ENCODE measurements at regions not wholly inside any gene's neighbourhood (a gene's known extent, or its start where the extent isn't known, plus 50 kb on each side); places are given as distances from the start of the nearest gene placed in this dataset.

DNA sequence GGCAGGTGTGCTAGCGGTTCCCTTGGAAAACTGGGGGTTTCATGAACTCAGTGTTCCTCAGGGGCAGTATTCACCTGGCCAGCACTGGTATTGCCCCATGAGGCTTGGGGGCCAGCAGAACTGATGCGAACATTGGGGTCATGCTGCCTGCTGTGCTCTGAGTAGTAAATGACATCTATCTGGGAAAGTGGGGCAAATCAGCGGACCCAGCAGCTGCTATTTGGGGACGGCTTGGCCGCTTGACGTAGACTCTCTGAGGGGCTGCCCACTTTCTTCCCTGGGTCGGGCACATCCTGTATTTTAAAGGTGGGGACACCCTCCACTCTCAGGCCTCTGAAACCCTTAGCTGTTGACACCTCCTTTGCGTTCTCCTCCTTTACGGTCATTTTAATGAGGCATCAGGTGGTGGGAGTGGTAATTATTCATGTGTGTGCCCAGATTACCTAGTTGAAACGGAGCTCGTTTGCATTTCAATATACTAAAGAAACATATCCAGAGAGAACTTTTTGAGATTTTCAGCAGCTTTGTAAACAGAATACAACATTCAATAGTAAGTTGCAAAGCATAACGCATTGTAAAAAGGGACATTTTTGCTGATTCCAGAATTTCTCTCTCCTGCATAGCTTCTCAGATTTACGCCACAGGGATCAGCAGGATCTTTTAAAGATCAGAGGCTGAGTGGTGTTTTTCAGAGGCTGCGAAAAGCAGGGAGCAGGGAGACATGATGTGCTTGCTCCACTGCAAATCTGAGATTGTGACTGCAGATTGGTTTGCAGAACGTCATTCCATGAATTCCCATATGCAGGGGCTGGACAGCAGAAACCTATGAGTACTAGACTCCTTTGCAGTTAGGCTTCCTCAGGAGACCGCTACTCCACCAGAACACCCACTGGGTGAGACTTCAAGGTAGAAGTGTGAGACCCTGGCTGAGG lies 56.8 kb upstream of the ZFR start:
- TF ChIP-seq, protein P1, sequence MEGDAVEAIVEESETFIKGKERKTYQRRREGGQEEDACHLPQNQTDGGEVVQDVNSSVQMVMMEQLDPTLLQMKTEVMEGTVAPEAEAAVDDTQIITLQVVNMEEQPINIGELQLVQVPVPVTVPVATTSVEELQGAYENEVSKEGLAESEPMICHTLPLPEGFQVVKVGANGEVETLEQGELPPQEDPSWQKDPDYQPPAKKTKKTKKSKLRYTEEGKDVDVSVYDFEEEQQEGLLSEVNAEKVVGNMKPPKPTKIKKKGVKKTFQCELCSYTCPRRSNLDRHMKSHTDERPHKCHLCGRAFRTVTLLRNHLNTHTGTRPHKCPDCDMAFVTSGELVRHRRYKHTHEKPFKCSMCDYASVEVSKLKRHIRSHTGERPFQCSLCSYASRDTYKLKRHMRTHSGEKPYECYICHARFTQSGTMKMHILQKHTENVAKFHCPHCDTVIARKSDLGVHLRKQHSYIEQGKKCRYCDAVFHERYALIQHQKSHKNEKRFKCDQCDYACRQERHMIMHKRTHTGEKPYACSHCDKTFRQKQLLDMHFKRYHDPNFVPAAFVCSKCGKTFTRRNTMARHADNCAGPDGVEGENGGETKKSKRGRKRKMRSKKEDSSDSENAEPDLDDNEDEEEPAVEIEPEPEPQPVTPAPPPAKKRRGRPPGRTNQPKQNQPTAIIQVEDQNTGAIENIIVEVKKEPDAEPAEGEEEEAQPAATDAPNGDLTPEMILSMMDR (IDR thresholded peaks at IDR 0.05; ENCODE audit: low read length): no peak
- no peak for TF ChIP-seq EZH2 (IDR thresholded peaks at IDR 0.05; ENCODE audit: borderline replicate concordance, low read length)
- Histone ChIP-seq H3K4me1 (ENCODE audit: insufficient read depth, low read length, severe bottlenecking) (no peaks in the 10 kb centered on the region), H3K27ac (ENCODE audit: low read depth, low read length, poor library complexity, severe bottlenecking) (no peak overlapping the region)

DNA sequence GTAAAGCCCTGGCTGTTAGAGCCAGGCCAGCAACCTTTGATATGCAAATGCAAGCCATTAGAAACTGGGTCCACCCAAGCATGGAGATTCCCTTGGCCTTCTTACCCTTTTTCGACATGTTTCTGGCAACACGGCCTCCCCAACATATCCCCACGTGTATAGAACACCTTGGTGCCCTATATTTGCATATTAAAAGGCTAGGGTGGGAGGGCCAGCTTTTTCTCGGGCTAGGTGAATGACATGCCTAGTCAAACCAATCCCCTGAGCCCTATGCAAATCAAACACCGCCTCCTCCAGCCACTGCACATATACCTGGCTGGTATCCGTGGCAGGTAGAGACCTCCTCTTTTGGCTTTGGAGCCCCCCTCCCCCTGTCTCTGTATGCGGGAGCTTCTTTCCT lies 55.6 kb upstream of the ZFR start:
- Histone ChIP-seq H3K27ac (ENCODE audit: low read depth, low read length, poor library complexity, severe bottlenecking) (no peak overlapping the region), H2AFZ (ENCODE audit: low read length) (no peak overlapping the region), H3K9ac (ENCODE audit: low read length) (no peak overlapping the region), H3K9me3 (ENCODE audit: low read length) (no peaks in the 10 kb centered on the region), H4K20me1 (ENCODE audit: insufficient read depth, low read length) (no peaks in the 10 kb centered on the region), H3K4me2 (ENCODE audit: low read length) (no peak overlapping the region), H3K36me3 (ENCODE audit: insufficient read depth, low read length) (no peaks in the 10 kb centered on the region), H3K4me1 (ENCODE audit: insufficient read depth, low read length, severe bottlenecking) (no peaks in the 10 kb centered on the region), H3K27me3 (ENCODE audit: insufficient read depth, low read length) (0 out of 2 replicates have a peak, but pooled peaks cover under 1% of the 10 kb centered on the region), H3K9me2 (ENCODE audit: low read depth, low read length) (no peaks in the 10 kb centered on the region), H3K4me3 (ENCODE audit: low read depth, low read length, poor library complexity, severe bottlenecking) (no peak overlapping the region), H3F3A (ENCODE audit: insufficient read depth, low read length) (no peaks in the 10 kb centered on the region), H3K79me2 (ENCODE audit: insufficient read depth, low read length) (no peaks in the 10 kb centered on the region)
- TF ChIP-seq, protein P1 (IDR thresholded peaks at IDR 0.05; ENCODE audit: low read length): no peak
- TF ChIP-seq EZH2 (IDR thresholded peaks at IDR 0.05; ENCODE audit: borderline replicate concordance, low read length): no peak

More for the DNA sequence above, 56.8 kb upstream of the ZFR start:
- no peak overlapping the region for H3K9ac ChIP-seq (ENCODE audit: low read length)
- no peaks in the 10 kb centered on the region for H3K27me3 ChIP-seq (ENCODE audit: insufficient read depth, low read length)
- no peaks in the 10 kb centered on the region for H3K9me3 ChIP-seq (ENCODE audit: low read length)
- H4K20me1 ChIP-seq (ENCODE audit: insufficient read depth, low read length): no peaks in the 10 kb centered on the region
- H3K79me2 ChIP-seq (ENCODE audit: insufficient read depth, low read length): no peaks in the 10 kb centered on the region
- no peaks in the 10 kb centered on the region for H3K36me3 ChIP-seq (ENCODE audit: insufficient read depth, low read length)
- no peaks in the 10 kb centered on the region for H3F3A ChIP-seq (ENCODE audit: insufficient read depth, low read length)
- no peak overlapping the region for H3K4me3 ChIP-seq (ENCODE audit: low read depth, low read length, poor library complexity, severe bottlenecking)
- no peak overlapping the region for H3K4me2 ChIP-seq (ENCODE audit: low read length)
- no peak overlapping the region for H2AFZ ChIP-seq (ENCODE audit: low read length)
- no peaks in the 10 kb centered on the region for H3K9me2 ChIP-seq (ENCODE audit: low read depth, low read length)

DNA sequence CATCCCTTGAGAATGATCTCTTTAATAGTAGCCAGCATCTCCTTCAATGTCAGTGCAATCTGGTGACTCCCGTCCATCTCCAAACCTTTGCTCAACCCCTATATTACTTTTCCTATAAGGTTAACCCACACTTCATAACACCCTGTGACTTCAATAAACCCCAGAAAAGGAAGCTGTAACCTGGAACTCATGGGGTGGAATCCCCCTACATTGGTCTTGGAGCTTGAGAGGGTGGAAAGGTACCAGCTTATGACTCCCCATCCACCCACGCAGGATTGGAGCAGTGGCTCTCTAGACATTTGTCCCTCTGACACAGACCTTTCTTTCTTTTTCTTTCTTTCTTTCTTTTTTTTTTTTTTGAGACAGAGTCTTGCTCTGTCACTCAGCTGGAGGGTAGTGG lies 54.7 kb upstream of the ZFR start:
- no peak overlapping the region for H2AFZ ChIP-seq (ENCODE audit: low read length)
- H3K9me3 ChIP-seq (ENCODE audit: low read length): no peaks in the 10 kb centered on the region
- H4K20me1 ChIP-seq (ENCODE audit: insufficient read depth, low read length): no peaks in the 10 kb centered on the region
- no peak overlapping the region for H3K4me3 ChIP-seq (ENCODE audit: low read depth, low read length, poor library complexity, severe bottlenecking)
- no peaks in the 10 kb centered on the region for H3K9me2 ChIP-seq (ENCODE audit: low read depth, low read length)
- no peak overlapping the region for H3K4me2 ChIP-seq (ENCODE audit: low read length)
- no peaks in the 10 kb centered on the region for H3K4me1 ChIP-seq (ENCODE audit: insufficient read depth, low read length, severe bottlenecking)
- TF ChIP-seq, protein P1 (IDR thresholded peaks at IDR 0.05; ENCODE audit: low read length): no peak
- no peak for TF ChIP-seq EZH2 (IDR thresholded peaks at IDR 0.05; ENCODE audit: borderline replicate concordance, low read length)
- no peaks in the 10 kb centered on the region for H3F3A ChIP-seq (ENCODE audit: insufficient read depth, low read length)
- no peak overlapping the region for H3K27ac ChIP-seq (ENCODE audit: low read depth, low read length, poor library complexity, severe bottlenecking)
- H3K36me3 ChIP-seq (ENCODE audit: insufficient read depth, low read length): no peaks in the 10 kb centered on the region
- H3K79me2 ChIP-seq (ENCODE audit: insufficient read depth, low read length): no peaks in the 10 kb centered on the region
- H3K9ac ChIP-seq (ENCODE audit: low read length): no peak overlapping the region
- H3K27me3 ChIP-seq (ENCODE audit: insufficient read depth, low read length): 0 out of 2 replicates have a peak, but pooled peaks cover 5% of the 10 kb centered on the region

Data from OCI-LY1 (cell line).